PFSK-1 (cell line): ENCODE measurements at regions not wholly inside any gene's neighbourhood (a gene's known extent, or its start where the extent isn't known, plus 50 kb on each side); places are given as distances from the start of the nearest gene placed in this dataset.

Experiments
- FOXP2 ChIP-seq: optimal IDR thresholded peaks from 2 replicates; pipeline ENCODE3; 2011; ENCODE audit warnings: borderline replicate concordance, control low read depth, inconsistent platforms; ENCODE audit not compliant: insufficient read depth; ENCODE audit errors: extremely low read length, extremely low read depth
- TF ChIP-seq, protein P1 (sequence below), 2 experiments: IDR thresholded peaks; 2 replicates each; pipeline versions ENCODE4 v1.6.1 to v1.8.0; 2011 to 2012; ENCODE audit warnings: low read depth in 2 of 2, low read length in 2 of 2, control low read depth in 1 of 2, inconsistent platforms in 1 of 2, mild to moderate bottlenecking in 1 of 2, moderate library complexity in 1 of 2; ENCODE audit not compliant: insufficient read depth in 1 of 2

DNA sequence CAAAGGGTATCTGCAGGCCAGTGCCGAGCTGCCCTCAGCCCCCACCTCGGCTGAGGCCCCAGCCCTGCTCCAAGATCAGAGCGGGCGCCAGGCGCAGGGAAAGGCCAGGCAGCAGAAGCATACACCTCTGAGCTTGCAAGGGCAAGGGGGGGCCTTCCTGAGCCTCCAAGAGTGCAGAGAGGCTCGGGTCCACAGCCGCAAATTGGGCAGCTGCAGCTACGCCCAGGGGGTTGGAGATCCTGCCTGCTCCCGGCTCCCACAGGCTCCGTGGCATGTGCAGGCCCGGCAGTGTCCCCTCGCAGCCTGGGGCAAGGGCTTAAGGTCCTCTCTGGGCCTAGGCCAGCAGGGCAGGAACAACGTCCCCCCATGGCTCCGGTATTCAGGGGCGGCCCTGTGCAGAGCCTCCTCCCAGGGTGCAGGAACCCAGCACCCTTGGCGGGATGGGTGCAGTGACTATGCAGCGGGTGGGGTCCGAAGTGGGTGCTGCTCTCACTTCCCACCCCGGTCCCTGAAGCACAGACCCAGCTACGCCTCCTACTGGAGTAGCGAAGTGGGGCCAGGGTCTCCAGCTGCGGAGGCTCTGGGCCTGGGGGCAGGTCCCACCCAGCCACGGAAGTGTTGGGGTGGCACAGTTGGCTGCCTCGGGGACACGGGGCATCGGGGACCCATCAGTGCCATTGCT lies 120.2 kb upstream of the TMEFF2 start:
- no peak for TF ChIP-seq FOXP2
- TF ChIP-seq, protein P1, sequence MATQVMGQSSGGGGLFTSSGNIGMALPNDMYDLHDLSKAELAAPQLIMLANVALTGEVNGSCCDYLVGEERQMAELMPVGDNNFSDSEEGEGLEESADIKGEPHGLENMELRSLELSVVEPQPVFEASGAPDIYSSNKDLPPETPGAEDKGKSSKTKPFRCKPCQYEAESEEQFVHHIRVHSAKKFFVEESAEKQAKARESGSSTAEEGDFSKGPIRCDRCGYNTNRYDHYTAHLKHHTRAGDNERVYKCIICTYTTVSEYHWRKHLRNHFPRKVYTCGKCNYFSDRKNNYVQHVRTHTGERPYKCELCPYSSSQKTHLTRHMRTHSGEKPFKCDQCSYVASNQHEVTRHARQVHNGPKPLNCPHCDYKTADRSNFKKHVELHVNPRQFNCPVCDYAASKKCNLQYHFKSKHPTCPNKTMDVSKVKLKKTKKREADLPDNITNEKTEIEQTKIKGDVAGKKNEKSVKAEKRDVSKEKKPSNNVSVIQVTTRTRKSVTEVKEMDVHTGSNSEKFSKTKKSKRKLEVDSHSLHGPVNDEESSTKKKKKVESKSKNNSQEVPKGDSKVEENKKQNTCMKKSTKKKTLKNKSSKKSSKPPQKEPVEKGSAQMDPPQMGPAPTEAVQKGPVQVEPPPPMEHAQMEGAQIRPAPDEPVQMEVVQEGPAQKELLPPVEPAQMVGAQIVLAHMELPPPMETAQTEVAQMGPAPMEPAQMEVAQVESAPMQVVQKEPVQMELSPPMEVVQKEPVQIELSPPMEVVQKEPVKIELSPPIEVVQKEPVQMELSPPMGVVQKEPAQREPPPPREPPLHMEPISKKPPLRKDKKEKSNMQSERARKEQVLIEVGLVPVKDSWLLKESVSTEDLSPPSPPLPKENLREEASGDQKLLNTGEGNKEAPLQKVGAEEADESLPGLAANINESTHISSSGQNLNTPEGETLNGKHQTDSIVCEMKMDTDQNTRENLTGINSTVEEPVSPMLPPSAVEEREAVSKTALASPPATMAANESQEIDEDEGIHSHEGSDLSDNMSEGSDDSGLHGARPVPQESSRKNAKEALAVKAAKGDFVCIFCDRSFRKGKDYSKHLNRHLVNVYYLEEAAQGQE (IDR thresholded peaks at IDR 0.05; ENCODE audit: insufficient read depth in 1 of 2, low read depth in 2 of 2, low read length in 2 of 2), result no peak
